Glutamatergic neuron (in vitro differentiated cells): ENCODE measurements at regions not wholly inside any gene's neighbourhood (a gene's known extent, or its start where the extent isn't known, plus 50 kb on each side); places are given as distances from the start of the nearest gene placed in this dataset.
A peak's percentile ranks its signal among the peaks of the same experiment; 100 is the strongest.

Experiments used
- DNase-seq: peaks from one replicate; pipeline ENCODE4 v3.0.0; 2022
- H3K27ac Mint-ChIP-seq: one replicate; pipeline ENCODE4 v1.8.0; 2020; ENCODE audit warnings: mild to moderate bottlenecking, mixed read lengths, inconsistent platforms; ENCODE audit not compliant: unreplicated experiment
- H3K27me3 Mint-ChIP-seq: one replicate; pipeline ENCODE4 v1.8.0; 2020; ENCODE audit warnings: mild to moderate bottlenecking, moderate library complexity, mixed read lengths, inconsistent platforms; ENCODE audit not compliant: unreplicated experiment
- H3K36me3 Mint-ChIP-seq: one replicate; pipeline ENCODE4 v1.8.0; 2020; ENCODE audit warnings: mild to moderate bottlenecking, mixed read lengths, inconsistent platforms; ENCODE audit not compliant: unreplicated experiment
- H3K4me1 Mint-ChIP-seq: one replicate; pipeline ENCODE4 v1.8.0; 2020; ENCODE audit warnings: mild to moderate bottlenecking, low read depth, mixed read lengths, inconsistent platforms; ENCODE audit not compliant: unreplicated experiment
- H3K4me3 Mint-ChIP-seq: one replicate; pipeline ENCODE4 v1.8.0; 2020; ENCODE audit warnings: mild to moderate bottlenecking, mixed read lengths, inconsistent platforms; ENCODE audit not compliant: unreplicated experiment
- H3K9me3 Mint-ChIP-seq: one replicate; pipeline ENCODE4 v1.8.0; 2020; ENCODE audit warnings: mild to moderate bottlenecking, moderate library complexity, mixed read lengths, inconsistent platforms; ENCODE audit not compliant: unreplicated experiment
- CTCF ChIP-seq: fragments of 200-600 bp; sonication (generic); IDR thresholded peaks from one replicate; pipeline ENCODE4 v1.5.0; 2021; ENCODE audit not compliant: partially characterized antibody, unreplicated experiment

- no peak for DNase-seq
- no peak for TF ChIP-seq CTCF
- Mint-ChIP-seq H3K4me3 (no peak overlapping the region), H3K27ac (no peak overlapping the region), H3K4me1 (no peaks in the 10 kb centered on the region), H3K9me3 (no peaks in the 10 kb centered on the region), H3K36me3 (no peaks in the 10 kb centered on the region), H3K27me3 (peaks cover 4% of the 10 kb centered on the region)
These were observed 133.3 kb upstream of the STX18 start for GRCh38 chr4:4675051-4675581.

GRCh38 chr4:4673070-4673469 is 131.2 kb upstream of the STX18 start:
- DNase-seq: peak; percentile 63
- Mint-ChIP-seq H3K4me3 (no peak overlapping the region), H3K27me3 (peaks cover 4% of the 10 kb centered on the region), H3K9me3 (no peaks in the 10 kb centered on the region), H3K4me1 (no peaks in the 10 kb centered on the region), H3K36me3 (no peaks in the 10 kb centered on the region), H3K27ac (no peak overlapping the region)
- no peak for TF ChIP-seq CTCF

GRCh38 chr4:4672402-4672801 is 130.6 kb upstream of the STX18 start:
- no peak for TF ChIP-seq CTCF
- Mint-ChIP-seq H3K9me3 (no peaks in the 10 kb centered on the region), H3K4me1 (no peaks in the 10 kb centered on the region), H3K27ac (no peak overlapping the region), H3K27me3 (peaks cover 4% of the 10 kb centered on the region), H3K4me3 (no peak overlapping the region), H3K36me3 (no peaks in the 10 kb centered on the region)
- DNase-seq: no peak

GRCh38 chr4:4671774-4672349 is 130.0 kb upstream of the STX18 start:
- H3K27me3 Mint-ChIP-seq: peaks cover 7% of the 10 kb centered on the region
- H3K36me3 Mint-ChIP-seq: no peaks in the 10 kb centered on the region
- no peak for DNase-seq
- no peaks in the 10 kb centered on the region for H3K9me3 Mint-ChIP-seq
- H3K27ac Mint-ChIP-seq: no peak overlapping the region
- no peaks in the 10 kb centered on the region for H3K4me1 Mint-ChIP-seq
- H3K4me3 Mint-ChIP-seq: no peak overlapping the region
- TF ChIP-seq CTCF: no peak

GRCh38 chr4:4670869-4671268 is 129.0 kb upstream of the STX18 start:
- Mint-ChIP-seq H3K27me3 (peaks cover 10% of the 10 kb centered on the region), H3K9me3 (peaks cover 2% of the 10 kb centered on the region), H3K4me1 (no peaks in the 10 kb centered on the region), H3K27ac (no peak overlapping the region), H3K36me3 (no peaks in the 10 kb centered on the region), H3K4me3 (no peak overlapping the region)
- DNase-seq: no peak
- TF ChIP-seq CTCF: no peak
